Mucosa of stomach (tissue), 1 donor: ENCODE measurements at regions not wholly inside any gene's neighbourhood (a gene's known extent, or its start where the extent isn't known, plus 50 kb on each side); places are given as distances from the start of the nearest gene placed in this dataset.

Source experiments
- H3K27me3 ChIP-seq: one replicate; pipeline ENCODE4 v1.7.0; 2013; ENCODE audit warnings: mild to moderate bottlenecking, low read length; ENCODE audit not compliant: control insufficient read depth, insufficient read depth
- H3K36me3 ChIP-seq: one replicate; pipeline ENCODE4 v1.7.0; 2013; ENCODE audit warnings: low read length; ENCODE audit not compliant: control insufficient read depth, insufficient read depth
- H3K4me1 ChIP-seq: one replicate; pipeline ENCODE4 v1.7.0; 2013; ENCODE audit warnings: mild to moderate bottlenecking, low read length; ENCODE audit not compliant: control insufficient read depth, insufficient read depth
- H3K4me3 ChIP-seq: one replicate; pipeline ENCODE4 v1.7.0; 2013; ENCODE audit warnings: low read length
- H3K9ac ChIP-seq: one replicate; pipeline ENCODE4 v1.7.0; 2013; ENCODE audit warnings: mild to moderate bottlenecking, low read length, moderate library complexity
- H3K9me3 ChIP-seq: one replicate; pipeline ENCODE4 v1.7.0; 2013; ENCODE audit warnings: mild to moderate bottlenecking, low read length, moderate library complexity; ENCODE audit not compliant: control insufficient read depth
- donor health status: Pancreatic carcinoma.

DNA sequence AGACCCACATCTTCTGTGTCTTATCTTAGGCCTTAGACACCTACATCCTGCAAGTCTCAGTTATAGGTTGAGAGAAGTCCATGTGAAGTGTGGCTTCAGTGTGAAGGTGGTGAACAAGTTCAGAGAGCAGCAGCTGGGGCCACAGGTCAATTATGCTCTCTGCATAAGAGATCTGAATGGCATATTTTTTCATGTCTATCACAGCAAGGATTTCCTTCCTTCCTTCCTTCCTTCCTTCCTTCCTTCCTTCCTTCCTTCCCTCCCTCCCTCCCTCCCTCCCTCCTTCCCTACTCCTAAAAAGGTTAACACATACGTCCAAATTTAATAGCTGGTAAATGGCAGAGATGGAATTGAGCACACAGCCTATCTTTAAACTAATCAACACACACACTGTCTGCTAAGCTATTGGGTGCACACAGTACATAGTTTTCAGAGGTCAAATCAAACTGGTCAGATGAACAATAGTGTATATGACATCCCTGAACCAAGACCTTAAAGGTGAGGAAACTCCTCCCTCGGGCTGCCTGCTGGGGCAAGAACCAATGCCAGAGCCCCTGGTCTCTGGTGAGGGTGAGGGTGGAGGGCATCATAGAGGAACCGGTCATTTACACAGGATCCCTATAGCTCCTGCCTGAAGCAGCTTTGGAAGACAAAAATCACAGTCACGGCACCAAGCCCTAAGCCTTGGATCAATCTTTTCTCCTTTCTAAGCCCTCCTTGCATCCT, 240.9 kb downstream of the ICOS start:
- Histone ChIP-seq H3K4me1 (no peaks in the 10 kb centered on the region), H3K27me3 (no peaks in the 10 kb centered on the region), H3K9ac (no peak overlapping the region), H3K4me3 (no peak overlapping the region), H3K36me3 (no peaks in the 10 kb centered on the region), H3K9me3 (no peaks in the 10 kb centered on the region)

DNA sequence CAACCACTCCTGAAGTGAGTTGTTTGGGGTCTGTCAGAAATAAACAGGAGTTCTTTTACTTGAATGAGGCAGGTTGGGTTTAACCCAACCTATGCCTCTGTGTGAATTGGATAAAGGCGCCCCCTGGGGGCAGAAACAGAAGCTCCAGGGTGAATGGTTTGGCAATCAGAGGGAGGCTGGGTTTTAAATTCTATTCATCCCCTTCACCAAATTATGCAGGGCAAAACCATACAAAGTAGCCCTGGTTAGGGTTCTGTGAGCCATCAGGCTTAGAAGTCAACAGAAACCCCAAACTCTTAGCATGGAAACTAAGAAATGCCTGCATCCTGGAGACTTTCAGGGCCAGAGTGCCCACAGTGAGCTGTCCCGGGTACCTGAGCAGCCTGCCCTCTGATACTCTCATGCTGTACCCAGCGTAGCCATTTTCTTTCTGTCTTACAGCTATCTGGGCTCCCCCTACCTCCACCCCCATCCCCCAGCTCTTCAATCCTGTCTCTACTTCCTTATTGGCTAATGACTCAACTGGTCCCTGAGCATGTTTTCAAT, 241.5 kb downstream of the ICOS start:
- Histone ChIP-seq H3K9ac (no peak overlapping the region), H3K4me1 (no peaks in the 10 kb centered on the region), H3K27me3 (no peaks in the 10 kb centered on the region), H3K4me3 (no peak overlapping the region), H3K9me3 (no peaks in the 10 kb centered on the region), H3K36me3 (no peaks in the 10 kb centered on the region)

DNA sequence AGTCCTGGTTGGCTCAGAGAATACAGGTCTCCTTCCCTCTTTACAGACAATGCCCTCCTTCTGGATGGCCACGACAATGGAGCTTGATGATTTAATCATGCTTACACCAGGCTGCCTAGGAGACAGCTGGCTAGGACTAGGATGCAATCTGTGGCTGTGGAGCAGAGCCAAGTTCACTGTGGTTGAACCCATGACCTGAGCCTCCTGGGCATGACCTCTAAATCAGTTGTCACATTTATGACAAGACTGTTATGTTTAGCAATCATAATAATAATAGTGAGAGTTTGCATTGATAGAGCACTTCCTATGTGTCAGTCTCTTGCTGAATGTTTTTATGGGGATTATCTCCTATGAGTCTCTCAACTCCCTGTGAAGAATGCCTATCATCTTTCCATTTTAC, 244.1 kb downstream of the ICOS start:
- Histone ChIP-seq H3K4me3 (no peak overlapping the region), H3K36me3 (no peaks in the 10 kb centered on the region), H3K9me3 (no peaks in the 10 kb centered on the region), H3K27me3 (no peaks in the 10 kb centered on the region), H3K4me1 (no peaks in the 10 kb centered on the region), H3K9ac (no peak overlapping the region)

DNA sequence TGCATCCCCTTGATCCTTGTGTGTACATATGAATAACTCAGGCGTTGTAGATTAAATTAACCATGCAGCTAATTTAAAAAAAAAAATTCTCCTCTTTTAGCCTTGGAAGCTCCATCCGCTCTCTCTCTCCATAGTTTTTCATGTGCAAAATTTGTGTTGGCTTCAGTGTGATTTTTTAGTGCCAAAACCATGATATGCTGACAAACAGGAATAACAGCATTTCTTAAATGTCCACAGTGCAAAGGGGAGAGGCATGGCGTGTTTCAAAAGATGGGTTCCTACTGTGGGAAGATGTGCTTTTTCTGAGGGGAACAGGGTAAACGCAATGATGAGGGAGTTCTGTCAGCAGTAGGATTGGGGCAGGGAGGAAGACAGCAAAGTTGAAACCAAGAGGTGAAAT, 247.0 kb downstream of the ICOS start:
- H3K4me1 ChIP-seq: peaks cover 11% of the 10 kb centered on the region
- no peaks in the 10 kb centered on the region for H3K9me3 ChIP-seq
- H3K4me3 ChIP-seq: no peak overlapping the region
- H3K27me3 ChIP-seq: no peaks in the 10 kb centered on the region
- H3K36me3 ChIP-seq: no peaks in the 10 kb centered on the region
- no peak overlapping the region for H3K9ac ChIP-seq

DNA sequence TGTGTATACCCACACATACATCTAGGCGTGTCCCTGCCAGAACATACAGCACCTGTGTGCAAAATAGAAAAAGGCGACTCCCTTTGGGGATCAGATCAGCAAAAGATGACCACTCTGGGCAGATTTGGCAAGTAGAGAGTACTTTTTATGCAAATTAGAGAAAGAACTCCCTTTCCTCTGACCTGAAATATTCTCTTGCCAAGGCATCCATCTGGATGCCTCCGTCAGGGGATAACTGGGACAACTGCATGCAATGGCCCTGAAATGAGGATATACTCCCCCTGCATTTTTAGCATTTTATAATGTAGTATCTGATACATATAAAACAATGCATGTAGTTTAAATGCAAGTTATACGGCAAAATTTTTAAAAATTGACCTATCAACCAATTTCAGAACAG, 247.7 kb downstream of the ICOS start:
- peaks cover 11% of the 10 kb centered on the region for H3K4me1 ChIP-seq
- no peaks in the 10 kb centered on the region for H3K9me3 ChIP-seq
- no peaks in the 10 kb centered on the region for H3K27me3 ChIP-seq
- no peaks in the 10 kb centered on the region for H3K36me3 ChIP-seq
- no peak overlapping the region for H3K4me3 ChIP-seq
- no peak overlapping the region for H3K9ac ChIP-seq

DNA sequence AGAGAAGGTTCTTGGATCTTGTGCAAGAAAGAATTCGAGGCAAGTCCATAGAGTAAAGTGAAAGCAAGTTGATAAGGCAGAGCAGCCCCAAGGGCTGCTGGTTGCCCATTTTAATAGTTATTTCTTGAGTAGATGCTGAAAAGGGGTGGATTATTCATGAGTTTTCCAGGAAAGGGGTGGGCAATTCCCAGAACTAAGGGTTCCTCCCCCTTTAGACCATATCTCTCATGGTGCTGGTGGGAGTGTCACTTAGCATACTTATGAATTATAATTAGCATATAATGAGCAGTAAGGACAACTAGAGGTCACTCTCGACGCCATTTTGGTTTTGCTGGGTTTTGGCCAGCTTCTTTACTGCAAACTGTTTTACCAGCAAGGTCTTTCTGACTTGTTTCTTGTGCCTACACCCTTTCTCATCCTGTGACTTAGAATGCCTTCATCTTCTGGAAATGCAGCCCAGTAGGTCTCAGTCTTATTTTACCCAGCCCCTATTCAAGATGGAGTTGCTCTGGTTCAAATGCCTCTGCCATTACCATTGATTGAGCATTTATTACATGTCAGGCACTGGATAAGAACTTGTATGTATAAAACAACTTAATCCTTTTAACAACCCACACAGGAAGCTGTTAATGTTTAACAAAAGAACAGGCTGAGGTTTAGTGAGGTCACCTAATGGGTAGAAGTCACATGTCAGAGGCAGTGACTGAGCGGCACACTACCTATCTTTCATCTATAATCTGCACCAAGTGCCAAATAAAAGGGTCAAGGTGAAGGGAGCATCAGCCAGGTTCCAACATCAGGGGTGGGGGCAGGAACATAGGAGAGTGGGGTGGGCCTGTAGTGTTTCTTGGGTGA, 250.9 kb downstream of the ICOS start:
- no peaks in the 10 kb centered on the region for H3K27me3 ChIP-seq
- no peak overlapping the region for H3K4me3 ChIP-seq
- peaks cover 11% of the 10 kb centered on the region for H3K4me1 ChIP-seq
- no peak overlapping the region for H3K9ac ChIP-seq
- no peaks in the 10 kb centered on the region for H3K9me3 ChIP-seq
- no peaks in the 10 kb centered on the region for H3K36me3 ChIP-seq

DNA sequence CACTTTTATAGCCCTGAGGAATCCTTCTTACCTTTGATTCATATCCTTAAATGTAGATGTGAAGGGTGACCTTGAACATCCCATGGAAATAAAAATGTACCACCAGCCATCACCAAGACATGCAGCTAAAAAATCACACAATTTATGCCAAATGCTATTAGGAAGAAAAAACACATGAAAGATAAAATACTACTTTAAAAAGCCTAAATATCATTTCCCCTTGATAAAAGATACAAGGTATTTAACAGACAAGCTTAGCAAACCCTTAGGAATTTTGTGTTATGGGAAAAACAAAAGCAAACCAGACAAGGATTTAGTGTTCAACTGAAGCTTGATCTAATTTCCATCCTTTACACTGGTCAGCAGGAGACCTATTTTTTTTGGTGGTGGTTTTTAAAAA, 255.0 kb downstream of the ICOS start:
- H3K4me1 ChIP-seq: peaks cover 11% of the 10 kb centered on the region
- no peaks in the 10 kb centered on the region for H3K27me3 ChIP-seq
- no peak overlapping the region for H3K9ac ChIP-seq
- H3K36me3 ChIP-seq: no peaks in the 10 kb centered on the region
- H3K4me3 ChIP-seq: no peak overlapping the region
- H3K9me3 ChIP-seq: no peaks in the 10 kb centered on the region

DNA sequence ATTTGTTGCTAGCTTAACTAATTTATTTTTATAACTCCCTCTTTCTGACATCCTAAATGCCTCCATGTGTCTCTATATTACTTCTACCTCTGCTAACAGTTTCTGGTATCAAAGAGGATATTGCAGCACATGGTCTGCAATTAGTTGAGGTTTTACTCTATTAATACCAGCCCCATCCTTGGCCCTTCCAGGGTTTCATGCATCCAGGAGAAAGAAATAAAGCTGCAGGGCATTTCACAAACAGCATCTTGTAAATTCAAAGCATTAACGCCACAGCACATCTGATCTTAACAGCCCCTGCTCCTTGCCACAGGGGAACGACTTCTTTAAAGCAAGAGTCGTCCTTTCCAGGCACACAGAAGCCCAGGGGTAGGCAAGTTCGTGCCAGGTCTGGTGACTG, 258.9 kb downstream of the ICOS start:
- no peaks in the 10 kb centered on the region for H3K27me3 ChIP-seq
- no peak overlapping the region for H3K9ac ChIP-seq
- H3K4me1 ChIP-seq: no peaks in the 10 kb centered on the region
- H3K4me3 ChIP-seq: no peak overlapping the region
- no peaks in the 10 kb centered on the region for H3K36me3 ChIP-seq
- H3K9me3 ChIP-seq: no peaks in the 10 kb centered on the region

DNA sequence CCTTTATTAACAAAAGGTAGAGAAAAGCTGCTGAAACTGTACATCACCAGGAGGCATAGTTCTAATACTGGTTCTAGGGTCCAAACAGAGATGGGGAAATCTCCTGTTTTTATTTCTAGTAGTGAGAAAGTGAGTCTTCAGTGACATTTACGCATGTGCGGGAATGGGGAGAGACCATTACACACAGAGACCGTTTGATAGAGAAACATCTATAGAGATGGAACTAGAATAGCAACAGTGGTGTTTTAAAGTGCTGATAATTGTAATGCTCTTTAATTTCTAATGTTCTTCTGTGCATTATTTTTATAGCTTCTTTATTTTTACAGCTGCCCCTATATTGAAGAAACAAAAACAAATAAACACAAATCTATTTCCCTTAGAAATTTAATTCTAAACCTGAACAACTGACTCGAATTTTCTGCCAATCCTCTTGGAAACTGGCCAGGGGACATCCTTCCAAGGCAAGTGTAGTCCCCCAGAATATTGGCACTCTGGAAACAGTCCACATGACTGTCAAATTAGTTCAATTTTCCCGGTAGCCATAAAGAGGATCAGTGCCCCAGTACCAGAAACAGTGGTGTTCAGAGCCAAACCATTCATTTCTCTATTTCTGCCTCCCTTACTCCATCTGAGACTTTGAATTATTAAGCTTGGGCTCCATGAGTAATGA, 260.9 kb downstream of the ICOS start:
- H3K9me3 ChIP-seq: no peaks in the 10 kb centered on the region
- H3K4me3 ChIP-seq: no peak overlapping the region
- H3K4me1 ChIP-seq: no peaks in the 10 kb centered on the region
- H3K36me3 ChIP-seq: no peaks in the 10 kb centered on the region
- no peaks in the 10 kb centered on the region for H3K27me3 ChIP-seq
- H3K9ac ChIP-seq: no peak overlapping the region

DNA sequence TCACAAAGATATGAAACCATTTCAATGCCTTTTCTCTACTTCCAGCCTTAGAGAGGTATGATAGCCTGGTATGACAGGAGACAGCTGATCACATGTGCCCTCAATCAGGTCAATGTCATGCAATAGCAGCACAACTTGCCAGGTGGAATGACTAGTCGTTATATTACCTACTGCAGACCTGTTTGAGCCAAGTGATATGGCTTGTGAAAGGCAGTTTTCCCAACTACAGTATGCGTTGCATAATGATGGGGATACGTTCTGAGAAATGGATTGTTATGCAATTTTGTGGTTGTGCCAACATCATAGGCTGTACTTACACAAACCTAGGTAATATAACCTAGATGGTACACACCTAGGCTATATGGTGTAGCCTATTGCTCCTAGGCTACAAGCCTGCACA, 262.8 kb downstream of the ICOS start:
- no peaks in the 10 kb centered on the region for H3K36me3 ChIP-seq
- H3K27me3 ChIP-seq: no peaks in the 10 kb centered on the region
- no peak overlapping the region for H3K9ac ChIP-seq
- no peaks in the 10 kb centered on the region for H3K9me3 ChIP-seq
- no peak overlapping the region for H3K4me3 ChIP-seq
- no peaks in the 10 kb centered on the region for H3K4me1 ChIP-seq

DNA sequence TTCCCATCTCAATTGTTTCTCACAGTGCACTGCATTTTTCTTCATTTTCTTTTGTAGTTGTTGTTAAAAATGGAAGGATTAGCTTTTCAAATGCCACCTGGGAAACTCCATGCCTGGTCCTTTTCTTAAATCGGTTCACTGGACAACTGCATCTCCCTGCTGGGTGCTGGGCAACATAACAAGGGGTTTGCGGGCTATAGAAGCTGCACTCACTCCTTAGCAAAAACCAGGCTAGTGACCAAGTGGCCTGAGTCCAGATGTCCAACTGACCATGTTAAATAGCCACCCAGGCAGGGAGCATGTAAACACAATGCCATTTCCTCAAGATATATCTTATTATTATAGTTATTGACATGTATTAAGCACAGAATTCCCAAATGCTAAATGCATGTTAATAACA, 264.9 kb downstream of the ICOS start:
- no peaks in the 10 kb centered on the region for H3K36me3 ChIP-seq
- no peak overlapping the region for H3K9ac ChIP-seq
- H3K4me3 ChIP-seq: no peak overlapping the region
- H3K9me3 ChIP-seq: no peaks in the 10 kb centered on the region
- H3K27me3 ChIP-seq: no peaks in the 10 kb centered on the region
- no peaks in the 10 kb centered on the region for H3K4me1 ChIP-seq

DNA sequence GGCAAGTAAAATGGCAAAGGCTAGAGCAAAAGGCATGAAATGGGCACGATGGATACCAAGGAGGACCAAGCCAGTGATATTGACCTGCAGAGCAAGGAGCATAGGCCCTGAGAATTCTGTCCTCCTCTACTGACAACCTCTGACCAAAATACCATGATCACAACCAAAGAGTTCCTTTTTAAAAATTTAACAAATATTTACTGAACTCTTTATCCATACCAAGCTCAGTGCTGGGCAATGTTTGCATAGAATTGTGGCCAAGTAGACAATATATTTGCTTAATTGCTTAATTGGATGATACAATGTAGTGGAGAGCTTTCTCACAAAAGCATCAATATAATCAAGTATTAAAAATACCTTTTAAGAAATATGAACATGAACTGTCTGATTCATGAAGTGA, 265.7 kb downstream of the ICOS start:
- Histone ChIP-seq H3K4me1 (no peaks in the 10 kb centered on the region), H3K4me3 (no peak overlapping the region), H3K27me3 (no peaks in the 10 kb centered on the region), H3K9me3 (no peaks in the 10 kb centered on the region), H3K9ac (no peak overlapping the region), H3K36me3 (no peaks in the 10 kb centered on the region)
